COLO668 (cell line): ENCODE measurements at regions not wholly inside any gene's neighbourhood (a gene's known extent, or its start where the extent isn't known, plus 50 kb on each side); places are given as distances from the start of the nearest gene placed in this dataset.

Experiments
- DNase-seq: peaks from one replicate; lab custom pipeline; 2025; ENCODE audit not compliant: unreplicated experiment; lab: John Stamatoyannopoulos, UW

- no peak for DNase-seq
These were observed 345.6 kb upstream of the PROK2 start for GRCh38 chr3:72130565-72130964.

GRCh38 chr3:72129501-72130094 lies 344.6 kb upstream of the PROK2 start:
- DNase-seq = no peak

DNA sequence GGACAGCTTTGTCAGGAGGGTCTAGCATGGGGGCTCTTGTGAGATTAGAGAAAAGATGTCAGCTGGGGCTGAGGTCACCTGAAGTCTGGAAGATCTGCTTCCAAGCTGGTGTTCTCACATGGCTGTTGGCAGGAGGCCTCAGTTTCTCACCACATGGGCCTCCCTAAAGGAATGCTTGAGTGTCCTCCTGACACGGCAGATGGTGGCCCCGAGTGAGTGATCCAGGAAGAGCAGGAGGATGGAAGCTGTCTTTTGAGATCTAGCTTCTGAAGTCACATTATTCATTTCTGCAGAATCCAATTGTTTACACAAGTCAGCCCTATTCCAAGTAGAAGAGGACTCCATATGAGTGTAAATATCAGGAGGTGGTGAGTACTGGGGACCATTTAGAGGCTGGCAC lies 344.0 kb upstream of the PROK2 start:
- no peak for DNase-seq

- DNase-seq = no peak
These were observed 342.9 kb upstream of the PROK2 start for GRCh38 chr3:72127844-72128243.

- no peak for DNase-seq
These were observed 342.3 kb upstream of the PROK2 start for GRCh38 chr3:72127224-72127612.

DNA sequence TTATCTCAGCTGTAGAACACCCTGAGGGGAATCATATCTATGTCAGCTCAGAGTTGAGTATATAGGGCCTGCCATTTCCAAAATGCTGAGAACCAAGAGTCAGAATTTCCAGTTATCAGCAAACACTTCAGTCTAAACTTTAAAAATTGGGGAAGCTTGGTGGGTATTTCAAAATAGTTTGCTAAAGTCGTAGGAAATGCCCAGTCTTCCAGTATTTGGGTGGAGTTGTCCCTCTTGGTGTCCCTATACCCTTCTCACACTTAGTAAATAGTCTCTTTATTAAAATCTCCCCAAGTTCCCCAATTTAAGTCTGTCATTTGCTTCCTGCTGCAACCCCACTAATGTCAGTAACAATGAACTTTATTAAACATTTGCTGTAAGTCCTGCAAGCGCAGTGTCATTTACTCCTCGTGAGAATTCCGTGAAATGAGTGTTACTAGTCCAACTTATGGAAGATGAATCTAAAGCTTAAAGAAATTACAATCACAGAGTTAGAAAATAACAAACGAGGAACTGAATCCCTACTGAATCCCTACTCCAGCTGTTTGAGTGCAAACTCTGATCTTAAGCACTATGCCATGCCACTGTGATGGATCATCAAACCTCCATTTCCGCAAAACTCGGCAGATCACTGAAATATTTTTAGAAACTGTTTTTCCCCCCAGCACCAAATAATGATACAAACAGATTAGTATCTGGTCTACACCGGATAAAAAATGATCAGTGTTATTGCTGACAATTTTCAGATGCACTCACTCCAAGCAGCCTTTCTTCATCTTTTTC lies 341.7 kb upstream of the PROK2 start:
- DNase-seq = no peak

DNA sequence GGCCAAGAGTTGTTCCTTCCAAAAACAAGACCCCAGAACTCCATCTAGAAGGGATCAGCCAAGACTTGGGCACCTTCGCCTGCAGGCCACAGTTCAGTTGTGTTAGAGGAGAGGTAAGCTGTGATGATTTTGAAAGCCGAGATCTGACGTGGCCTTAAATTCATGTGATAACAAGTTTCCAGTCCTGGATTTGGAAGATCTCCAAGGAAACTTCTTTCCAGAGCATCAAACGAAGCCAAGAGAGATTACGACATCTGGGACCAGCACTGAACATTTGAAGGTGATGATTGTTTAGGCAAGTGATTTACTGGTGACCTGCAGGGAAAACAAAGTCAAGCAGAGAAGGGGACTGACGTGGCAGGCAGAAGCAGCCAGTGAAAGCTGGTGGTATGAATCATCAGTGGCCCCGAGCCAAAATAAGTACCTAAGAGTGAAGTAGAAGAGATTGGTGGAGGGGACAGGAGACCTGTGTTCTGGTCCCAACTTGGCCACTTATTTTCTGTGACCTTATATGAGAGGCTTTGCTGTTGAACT lies 339.0 kb upstream of the PROK2 start:
- DNase-seq = peak; percentile 7

- no peak for DNase-seq
These were observed 336.1 kb upstream of the PROK2 start for GRCh38 chr3:72120806-72121778.

- no peak for DNase-seq
These were observed 335.1 kb upstream of the PROK2 start for GRCh38 chr3:72120039-72120438.

DNA sequence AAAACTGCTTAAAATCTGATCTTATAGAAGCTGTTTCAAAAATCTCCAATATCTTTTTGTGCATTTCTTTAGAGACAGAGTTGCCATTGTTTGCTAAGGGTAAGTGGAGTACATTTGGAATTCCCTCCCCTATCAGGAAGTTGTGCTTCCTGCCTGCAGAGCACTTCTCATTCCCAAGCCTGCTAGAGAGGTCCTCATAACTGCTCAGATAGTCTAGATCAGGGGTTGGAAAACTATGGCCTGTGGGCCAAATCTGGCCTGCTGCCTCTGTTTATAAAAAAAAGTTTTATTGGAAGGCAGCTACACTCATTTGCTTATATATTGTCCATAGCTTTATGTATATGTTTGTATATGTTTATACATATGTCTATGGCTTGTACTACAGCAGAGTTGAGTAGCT lies 333.7 kb upstream of the PROK2 start:
- DNase-seq = no peak

DNA sequence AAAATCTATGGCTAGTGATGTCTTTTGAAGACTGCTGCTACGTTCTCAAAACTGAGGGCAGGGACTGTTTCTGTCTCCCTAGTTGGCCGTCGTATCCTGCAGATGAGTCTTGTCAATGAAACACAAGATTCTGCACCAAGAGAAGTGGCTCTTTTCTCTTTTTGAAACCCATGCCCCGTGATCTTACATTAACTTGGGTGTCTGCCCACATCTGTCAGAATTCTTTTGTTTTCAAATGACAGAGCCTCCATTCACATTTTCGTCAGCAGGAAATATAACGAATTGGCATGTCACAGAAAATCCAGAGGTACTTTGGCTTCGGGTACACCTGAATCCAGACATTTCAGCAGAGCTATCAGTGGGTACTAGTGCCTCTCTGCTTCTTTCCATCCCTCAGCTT lies 331.3 kb upstream of the PROK2 start:
- no peak for DNase-seq

DNA sequence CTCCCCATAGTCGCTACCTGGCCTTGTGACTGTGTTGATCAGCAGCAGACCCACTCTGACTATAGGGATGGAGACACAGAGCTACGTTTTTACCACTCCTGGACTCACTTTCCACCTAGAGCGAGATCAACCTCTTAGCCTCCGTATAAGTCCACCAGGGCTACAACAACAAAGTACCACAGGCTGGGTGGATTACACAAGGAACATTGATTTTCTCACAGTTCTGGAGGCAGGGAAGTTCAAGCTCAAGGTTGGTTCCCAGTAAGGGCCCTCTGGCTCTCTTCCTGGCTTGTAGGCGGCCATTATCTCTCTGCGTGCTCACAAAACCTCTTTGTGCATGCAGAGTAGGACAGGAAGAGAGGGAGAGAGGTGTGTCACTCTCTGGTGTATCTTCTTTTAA lies 330.4 kb upstream of the PROK2 start:
- no peak for DNase-seq

DNA sequence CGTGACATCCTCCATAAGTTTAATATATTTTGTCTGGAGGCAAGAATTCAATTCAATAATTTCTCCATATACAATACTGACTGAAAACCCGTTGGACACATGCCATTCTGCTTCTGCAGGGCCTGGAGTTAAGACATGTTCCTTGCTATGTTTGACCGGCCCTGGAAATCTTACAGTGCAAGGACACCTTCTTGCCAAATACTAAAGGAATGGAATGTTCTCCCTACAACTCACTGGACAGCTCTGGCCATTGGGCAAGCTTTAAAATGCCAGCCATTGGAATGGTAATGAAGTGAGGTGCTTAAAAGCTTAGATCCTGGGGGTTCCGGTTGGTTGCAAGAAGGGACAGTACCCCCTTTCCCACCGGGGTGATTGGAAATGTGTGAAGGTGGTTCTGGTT lies 329.8 kb upstream of the PROK2 start:
- no peak for DNase-seq

DNA sequence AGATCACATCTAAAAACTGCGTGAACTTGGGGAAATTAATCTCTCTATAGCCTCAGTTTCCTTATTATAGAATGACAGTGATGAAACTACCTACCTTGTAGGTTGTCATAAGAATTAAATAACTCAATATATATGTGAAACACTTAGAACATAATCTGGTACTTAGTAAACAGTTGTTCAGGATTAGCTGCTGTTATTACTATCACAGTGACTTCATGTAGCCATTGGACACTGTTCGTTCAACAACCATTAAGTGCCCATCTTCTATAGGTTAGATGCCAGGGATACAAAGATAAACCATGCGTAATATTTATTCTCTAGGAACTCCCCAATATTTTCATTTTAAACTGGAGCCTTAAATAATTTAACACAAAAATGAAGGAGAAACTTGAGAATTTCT lies 329.0 kb upstream of the PROK2 start:
- DNase-seq = no peak

DNA sequence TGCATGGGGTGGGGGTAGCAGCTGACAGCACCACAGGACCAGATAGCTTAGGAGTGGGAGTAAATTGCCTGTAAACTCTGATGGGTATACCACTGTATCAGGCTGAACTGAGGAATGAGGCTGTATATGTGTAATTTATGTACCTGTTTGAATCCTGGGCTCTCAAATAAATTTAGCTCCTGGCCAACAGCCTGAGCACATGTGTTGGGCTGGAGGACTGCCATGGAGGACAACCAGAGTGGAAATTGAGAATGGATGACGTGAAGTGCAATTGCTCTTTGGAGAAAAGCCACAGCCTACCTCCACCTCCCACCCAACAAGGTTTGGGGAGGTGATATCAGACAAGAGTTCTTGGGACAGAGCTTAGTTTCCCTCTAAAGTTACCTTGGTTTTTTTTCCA lies 328.6 kb upstream of the PROK2 start:
- no peak for DNase-seq

- no peak for DNase-seq
These were observed 327.5 kb upstream of the PROK2 start for GRCh38 chr3:72112435-72112834.

- DNase-seq = no peak
These were observed 326.6 kb upstream of the PROK2 start for GRCh38 chr3:72111265-72112205.

- DNase-seq = no peak
These were observed 324.6 kb upstream of the PROK2 start for GRCh38 chr3:72109327-72110259.

GRCh38 chr3:72105306-72105705 lies 320.4 kb upstream of the PROK2 start:
- DNase-seq = no peak
